Panc1 (cell line): ENCODE measurements at regions not wholly inside any gene's neighbourhood (a gene's known extent, or its start where the extent isn't known, plus 50 kb on each side); places are given as distances from the start of the nearest gene placed in this dataset.

Experiments used
- ATAC-seq: fragments of 200-7000 bp; cut with Tn5 transposase; 2 replicates; pipeline ENCODE4 v1.9.1; 2020; ENCODE audit warnings: mild to moderate bottlenecking, moderate library complexity
- BruUV-seq: library from RNA; stranded (reverse); fragments of 400-500 nt; replicated peaks from 2 replicates; lab custom pipeline; 2021; lab: Mats Ljungman, UMichigan
- CTCF ChIA-PET: fragments of 300-600 bp; sonication (Branson Sonifier 250); formaldehyde crosslinking; loops from one replicate; lab custom pipeline; 2022; ENCODE audit warnings: antibody characterized with exemption; lab: Charles Lee
- POLR2A ChIA-PET: fragments of 300-600 bp; sonication (Branson Sonifier 250); formaldehyde crosslinking; loops from one replicate; lab custom pipeline; 2022; ENCODE audit warnings: antibody characterized with exemption; lab: Charles Lee
- DNase-seq: peaks from one replicate; pipeline ENCODE4 v3.0.0-alpha.2; 2010; ENCODE audit warnings: low read depth, low spot score
- H3K27ac ChIP-seq: 2 replicates; pipeline ENCODE4 v1.5.1; 2011; ENCODE audit warnings: mild to moderate bottlenecking, low read length, inconsistent platforms
- H3K27me3 ChIP-seq: fragments of 200-500 bp; sonication (Bioruptor generic); 2 replicates; pipeline ENCODE4 v1.6.0; 2014; ENCODE audit warnings: low read length, inconsistent platforms; ENCODE audit not compliant: control insufficient read depth, insufficient read depth
- H3K36me3 ChIP-seq: fragments of 200-500 bp; sonication (Bioruptor generic); 2 replicates; pipeline ENCODE4 v1.5.1; 2014; ENCODE audit warnings: inconsistent platforms, mild to moderate bottlenecking, low read length, moderate library complexity; ENCODE audit not compliant: control insufficient read depth, insufficient read depth
- H3K4me1 ChIP-seq: 2 replicates; pipeline ENCODE4 v1.5.1; 2011; ENCODE audit warnings: inconsistent platforms, mild to moderate bottlenecking, low read length, moderate library complexity; ENCODE audit not compliant: control insufficient read depth, insufficient read depth
- H3K4me3 ChIP-seq, 2 experiments: 2 replicates each; pipeline ENCODE4 v1.5.1; 2011 to 2012; ENCODE audit warnings: low read depth in 2 of 2, low read length in 2 of 2, mild to moderate bottlenecking in 2 of 2, inconsistent platforms in 1 of 2, moderate library complexity in 1 of 2
- H3K9me3 ChIP-seq: fragments of 200-500 bp; sonication (Bioruptor generic); 2 replicates; pipeline ENCODE4 v1.5.1; 2014; ENCODE audit warnings: low read depth, mild to moderate bottlenecking, inconsistent platforms, low read length, moderate library complexity; ENCODE audit not compliant: control insufficient read depth, insufficient read depth
- CTCF ChIP-seq: fragments of 450-650 bp; IDR thresholded peaks from 2 replicates; pipeline ENCODE4 v1.5.1; 2017; ENCODE audit warnings: mild to moderate bottlenecking
- POLR2AphosphoS5 ChIP-seq: IDR thresholded peaks from 2 replicates; pipeline ENCODE4 v1.6.1; 2012; ENCODE audit warnings: mild to moderate bottlenecking, low read depth, low read length, moderate library complexity
- REST ChIP-seq, 2 experiments: IDR thresholded peaks; 2 replicates each; pipeline ENCODE4 v1.6.1; 2011 to 2012; ENCODE audit warnings: low read depth in 2 of 2, control low read depth in 1 of 2, low read length in 1 of 2, mild to moderate bottlenecking in 1 of 2, moderate library complexity in 1 of 2; ENCODE audit not compliant: insufficient read depth in 1 of 2
- SIN3A ChIP-seq: IDR thresholded peaks from 2 replicates; pipeline ENCODE4 v1.6.1; 2012; ENCODE audit warnings: low read depth, mild to moderate bottlenecking, low read length, moderate library complexity, borderline replicate concordance; ENCODE audit not compliant: insufficient read depth
- TCF7L2 ChIP-seq: IDR thresholded peaks from 2 replicates; pipeline ENCODE4 v1.6.1; 2011; ENCODE audit warnings: mild to moderate bottlenecking, low read depth, low read length, inconsistent platforms
- in situ Hi-C: cut with HindIII; loops from 2 replicates; pipeline ENCODE4 v1.10.0; 2016; ENCODE audit warnings: low sequenced_read_pairs, low pct_unique_long_range_greater_than_20kb
- intact Hi-C: fragments of 100-400 bp; cut with micrococcal nuclease; formaldehyde crosslinking; loops from one replicate; pipeline ENCODE4 v1.10.0; 2022; ENCODE audit not compliant: unreplicated experiment

- Histone ChIP-seq H3K4me3 (no peak overlapping the region), H3K9me3 (no peaks in the 10 kb centered on the region), H3K27me3 (no peaks in the 10 kb centered on the region), H3K36me3 (no peaks in the 10 kb centered on the region), H3K4me1 (no peaks in the 10 kb centered on the region), H3K27ac (no peak overlapping the region)
- no peak for TF ChIP-seq POLR2AphosphoS5
- TF ChIP-seq TCF7L2 = no peak
- no peak for TF ChIP-seq REST (IDR thresholded peaks at IDR 0.05; ENCODE audit: insufficient read depth in 1 of 2, low read depth in 2 of 2, low read length in 1 of 2)
- no peak for TF ChIP-seq CTCF
- TF ChIP-seq SIN3A = no peak
- ATAC-seq = no peak
- in situ Hi-C loops (no loop called here), intact Hi-C loops (no loop called here)
- ChIA-PET POLR2A (no interaction called here), CTCF (no interaction called here)
- no peak for DNase-seq
- BruUV-seq = no TSS peak
These were observed 526.6 kb downstream of the ZNF33B start for GRCh38 chr10:42111661-42112330.

GRCh38 chr10:42111076-42111475, 527.3 kb downstream of the ZNF33B start:
- in situ Hi-C loops (no loop called here), intact Hi-C loops (no loop called here)
- Histone ChIP-seq H3K27me3 (no peaks in the 10 kb centered on the region), H3K9me3 (no peaks in the 10 kb centered on the region), H3K36me3 (no peaks in the 10 kb centered on the region), H3K4me1 (no peaks in the 10 kb centered on the region), H3K27ac (no peak overlapping the region), H3K4me3 (no peak overlapping the region)
- no peak for DNase-seq
- no TSS peak for BruUV-seq
- ChIA-PET CTCF (no interaction called here), POLR2A (no interaction called here)
- TF ChIP-seq REST (IDR thresholded peaks at IDR 0.05; ENCODE audit: insufficient read depth in 1 of 2, low read depth in 2 of 2, low read length in 1 of 2) = no peak
- no peak for TF ChIP-seq CTCF
- no peak for TF ChIP-seq SIN3A
- TF ChIP-seq TCF7L2 = no peak
- no peak for TF ChIP-seq POLR2AphosphoS5
- no peak for ATAC-seq
